ENCODE measurements at regions not wholly inside any gene's neighbourhood (a gene's known extent, or its start where the extent isn't known, plus 50 kb on each side); places are given as distances from the start of the nearest gene placed in this dataset.

DNA sequence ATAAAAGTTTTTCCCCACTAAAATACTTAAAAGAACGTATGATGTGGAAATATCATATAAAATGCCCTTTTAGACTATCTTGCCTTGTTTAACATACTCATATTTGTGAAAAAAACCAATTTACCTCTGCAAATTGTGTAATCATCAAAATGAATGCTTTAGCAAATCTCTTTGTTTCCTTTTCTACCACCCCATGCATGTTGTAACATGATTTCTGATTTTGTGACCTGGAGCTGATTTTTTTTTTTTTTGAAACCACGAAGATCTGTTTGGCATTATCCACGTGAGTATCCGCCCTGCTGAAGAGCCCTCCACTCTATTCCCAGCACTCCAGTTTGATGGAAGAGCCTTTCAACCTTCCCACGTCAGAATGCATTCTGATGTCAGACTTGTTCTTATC lies 245.8 kb upstream of the NBEA start (continued):
- no peak for TF ChIP-seq RAD21 (IDR thresholded peaks at IDR 0.05; ENCODE audit: low read depth)
- TF ChIP-seq SP1 (IDR thresholded peaks at IDR 0.05; ENCODE audit: low read depth): no peak
- no peak for TF ChIP-seq SIN3A (IDR thresholded peaks at IDR 0.05; ENCODE audit: low read depth)
- TF ChIP-seq ZNF274 (IDR thresholded peaks at IDR 0.05; ENCODE audit: low read depth, low read length): no peak
- no peak for TF ChIP-seq EZH2phosphoT487 (IDR thresholded peaks at IDR 0.05; ENCODE audit: borderline replicate concordance)

DNA sequence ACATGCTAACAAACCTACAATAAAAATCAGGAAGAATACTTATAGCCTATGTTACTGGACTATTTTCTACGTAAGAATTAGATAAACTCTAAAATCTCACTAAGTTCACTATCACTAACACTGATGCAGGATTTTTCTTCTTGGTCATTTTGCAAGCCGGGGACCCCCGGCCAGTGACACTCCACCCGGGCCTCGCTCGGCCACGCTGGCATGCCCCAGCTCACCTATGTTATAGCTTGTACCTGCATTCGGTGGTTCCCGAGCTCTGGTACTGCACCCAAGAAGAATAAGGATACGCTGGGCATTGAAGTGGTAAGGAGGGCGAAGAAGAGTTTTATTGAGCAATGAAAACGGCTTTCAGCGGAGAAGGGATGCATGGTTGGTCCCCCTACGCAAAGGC lies 245.3 kb upstream of the NBEA start:
- CTCF ChIA-PET: no interaction called here
- RAD21 ChIA-PET (ENCODE audit: low non-redundant PET in 1 of 2, low total read pairs in 2 of 2, uncharacterized antibody in 2 of 2, unreplicated experiment in 2 of 2): no interaction called here

More for the DNA sequence above, 245.3 kb upstream of the NBEA start:
- Histone ChIP-seq H3K4me3 (replicated peaks in 1 of 2; ENCODE audit: low read depth in 1 of 2, low read length in 2 of 2) (no peak overlapping the region), H3K9ac (ENCODE audit: low read length) (no peak overlapping the region), H3K27ac (ENCODE audit: low read depth, low read length) (no peak overlapping the region), H3K4me1 (ENCODE audit: control insufficient read depth in 1 of 2, insufficient read depth in 2 of 2, low read length in 2 of 2) (no peaks in the 10 kb centered on the region), H3K9me2 (ENCODE audit: insufficient read depth) (no peaks in the 10 kb centered on the region), H3K4me2 (ENCODE audit: low read length) (no peak overlapping the region), H3K36me3 (ENCODE audit: control insufficient read depth in 1 of 2, insufficient read depth in 2 of 2, low read length in 2 of 2) (no peaks in the 10 kb centered on the region), H3K79me2 (ENCODE audit: insufficient read depth, low read length) (no peaks in the 10 kb centered on the region), H2AFZ (ENCODE audit: low read depth, low read length, poor library complexity, severe bottlenecking) (no peak overlapping the region), H3K27me3 (ENCODE audit: insufficient read depth, low read length) (no peaks in the 10 kb centered on the region), H3K9me3 (ENCODE audit: control insufficient read depth in 1 of 2, insufficient read depth in 1 of 2, low read depth in 1 of 2, low read length in 2 of 2) (no peaks in the 10 kb centered on the region), H4K20me1 (ENCODE audit: insufficient read depth) (no peaks in the 10 kb centered on the region)
- intact Hi-C loops (cut with micrococcal nuclease): no loop called here
- ATAC-seq (no peak), DNase-seq (ENCODE audit: low read depth, low spot score) (no peak)
- POLR2A ChIA-PET: interaction anchor here (0.7 kb wide), 1 partner anchor 43 kb away, joined by 4 read pairs; no protein-coding TSS in a partner anchor
- BruUV-seq (replicated peaks): no TSS peak
- TF ChIP-seq, protein P1, sequence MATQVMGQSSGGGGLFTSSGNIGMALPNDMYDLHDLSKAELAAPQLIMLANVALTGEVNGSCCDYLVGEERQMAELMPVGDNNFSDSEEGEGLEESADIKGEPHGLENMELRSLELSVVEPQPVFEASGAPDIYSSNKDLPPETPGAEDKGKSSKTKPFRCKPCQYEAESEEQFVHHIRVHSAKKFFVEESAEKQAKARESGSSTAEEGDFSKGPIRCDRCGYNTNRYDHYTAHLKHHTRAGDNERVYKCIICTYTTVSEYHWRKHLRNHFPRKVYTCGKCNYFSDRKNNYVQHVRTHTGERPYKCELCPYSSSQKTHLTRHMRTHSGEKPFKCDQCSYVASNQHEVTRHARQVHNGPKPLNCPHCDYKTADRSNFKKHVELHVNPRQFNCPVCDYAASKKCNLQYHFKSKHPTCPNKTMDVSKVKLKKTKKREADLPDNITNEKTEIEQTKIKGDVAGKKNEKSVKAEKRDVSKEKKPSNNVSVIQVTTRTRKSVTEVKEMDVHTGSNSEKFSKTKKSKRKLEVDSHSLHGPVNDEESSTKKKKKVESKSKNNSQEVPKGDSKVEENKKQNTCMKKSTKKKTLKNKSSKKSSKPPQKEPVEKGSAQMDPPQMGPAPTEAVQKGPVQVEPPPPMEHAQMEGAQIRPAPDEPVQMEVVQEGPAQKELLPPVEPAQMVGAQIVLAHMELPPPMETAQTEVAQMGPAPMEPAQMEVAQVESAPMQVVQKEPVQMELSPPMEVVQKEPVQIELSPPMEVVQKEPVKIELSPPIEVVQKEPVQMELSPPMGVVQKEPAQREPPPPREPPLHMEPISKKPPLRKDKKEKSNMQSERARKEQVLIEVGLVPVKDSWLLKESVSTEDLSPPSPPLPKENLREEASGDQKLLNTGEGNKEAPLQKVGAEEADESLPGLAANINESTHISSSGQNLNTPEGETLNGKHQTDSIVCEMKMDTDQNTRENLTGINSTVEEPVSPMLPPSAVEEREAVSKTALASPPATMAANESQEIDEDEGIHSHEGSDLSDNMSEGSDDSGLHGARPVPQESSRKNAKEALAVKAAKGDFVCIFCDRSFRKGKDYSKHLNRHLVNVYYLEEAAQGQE (IDR thresholded peaks at IDR 0.05; ENCODE audit: low read depth): no peak
- TF ChIP-seq SIN3A (IDR thresholded peaks at IDR 0.05; ENCODE audit: low read depth) (no peak), EZH2 (IDR thresholded peaks at IDR 0.05) (no peak), TCF7L2 (IDR thresholded peaks at IDR 0.05; ENCODE audit: borderline replicate concordance, extremely low read depth, insufficient read depth, insufficient read length) (no peak), EGR1 (IDR thresholded peaks at IDR 0.05; ENCODE audit: low read depth) (no peak), POLR2A (IDR thresholded peaks at IDR 0.05; ENCODE audit: borderline replicate concordance, extremely low read depth, insufficient read depth, insufficient read length) (no peak), RAD21 (IDR thresholded peaks at IDR 0.05; ENCODE audit: low read depth) (no peak), SP1 (IDR thresholded peaks at IDR 0.05; ENCODE audit: low read depth) (no peak), EZH2phosphoT487 (IDR thresholded peaks at IDR 0.05; ENCODE audit: borderline replicate concordance) (no peak)
- TF ChIP-seq, protein P2, sequence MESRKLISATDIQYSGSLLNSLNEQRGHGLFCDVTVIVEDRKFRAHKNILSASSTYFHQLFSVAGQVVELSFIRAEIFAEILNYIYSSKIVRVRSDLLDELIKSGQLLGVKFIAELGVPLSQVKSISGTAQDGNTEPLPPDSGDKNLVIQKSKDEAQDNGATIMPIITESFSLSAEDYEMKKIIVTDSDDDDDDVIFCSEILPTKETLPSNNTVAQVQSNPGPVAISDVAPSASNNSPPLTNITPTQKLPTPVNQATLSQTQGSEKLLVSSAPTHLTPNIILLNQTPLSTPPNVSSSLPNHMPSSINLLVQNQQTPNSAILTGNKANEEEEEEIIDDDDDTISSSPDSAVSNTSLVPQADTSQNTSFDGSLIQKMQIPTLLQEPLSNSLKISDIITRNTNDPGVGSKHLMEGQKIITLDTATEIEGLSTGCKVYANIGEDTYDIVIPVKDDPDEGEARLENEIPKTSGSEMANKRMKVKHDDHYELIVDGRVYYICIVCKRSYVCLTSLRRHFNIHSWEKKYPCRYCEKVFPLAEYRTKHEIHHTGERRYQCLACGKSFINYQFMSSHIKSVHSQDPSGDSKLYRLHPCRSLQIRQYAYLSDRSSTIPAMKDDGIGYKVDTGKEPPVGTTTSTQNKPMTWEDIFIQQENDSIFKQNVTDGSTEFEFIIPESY (IDR thresholded peaks at IDR 0.05; ENCODE audit: extremely low read depth, insufficient replicate concordance, low read length): no peak
- TF ChIP-seq, protein P3, sequence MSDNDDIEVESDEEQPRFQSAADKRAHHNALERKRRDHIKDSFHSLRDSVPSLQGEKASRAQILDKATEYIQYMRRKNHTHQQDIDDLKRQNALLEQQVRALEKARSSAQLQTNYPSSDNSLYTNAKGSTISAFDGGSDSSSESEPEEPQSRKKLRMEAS (IDR thresholded peaks at IDR 0.05): no peak
- TF ChIP-seq, protein P4, sequence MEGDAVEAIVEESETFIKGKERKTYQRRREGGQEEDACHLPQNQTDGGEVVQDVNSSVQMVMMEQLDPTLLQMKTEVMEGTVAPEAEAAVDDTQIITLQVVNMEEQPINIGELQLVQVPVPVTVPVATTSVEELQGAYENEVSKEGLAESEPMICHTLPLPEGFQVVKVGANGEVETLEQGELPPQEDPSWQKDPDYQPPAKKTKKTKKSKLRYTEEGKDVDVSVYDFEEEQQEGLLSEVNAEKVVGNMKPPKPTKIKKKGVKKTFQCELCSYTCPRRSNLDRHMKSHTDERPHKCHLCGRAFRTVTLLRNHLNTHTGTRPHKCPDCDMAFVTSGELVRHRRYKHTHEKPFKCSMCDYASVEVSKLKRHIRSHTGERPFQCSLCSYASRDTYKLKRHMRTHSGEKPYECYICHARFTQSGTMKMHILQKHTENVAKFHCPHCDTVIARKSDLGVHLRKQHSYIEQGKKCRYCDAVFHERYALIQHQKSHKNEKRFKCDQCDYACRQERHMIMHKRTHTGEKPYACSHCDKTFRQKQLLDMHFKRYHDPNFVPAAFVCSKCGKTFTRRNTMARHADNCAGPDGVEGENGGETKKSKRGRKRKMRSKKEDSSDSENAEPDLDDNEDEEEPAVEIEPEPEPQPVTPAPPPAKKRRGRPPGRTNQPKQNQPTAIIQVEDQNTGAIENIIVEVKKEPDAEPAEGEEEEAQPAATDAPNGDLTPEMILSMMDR (IDR thresholded peaks at IDR 0.05 in 2 of 3, conservative IDR thresholded peaks at IDR 0.05 in 1 of 3; ENCODE audit: borderline replicate concordance in 1 of 3, insufficient read depth in 1 of 3, low read depth in 2 of 3, low read length in 2 of 3): no peak
